ENCODE measurements at regions not wholly inside any gene's neighbourhood (a gene's known extent, or its start where the extent isn't known, plus 50 kb on each side); places are given as distances from the start of the nearest gene placed in this dataset.

DNA sequence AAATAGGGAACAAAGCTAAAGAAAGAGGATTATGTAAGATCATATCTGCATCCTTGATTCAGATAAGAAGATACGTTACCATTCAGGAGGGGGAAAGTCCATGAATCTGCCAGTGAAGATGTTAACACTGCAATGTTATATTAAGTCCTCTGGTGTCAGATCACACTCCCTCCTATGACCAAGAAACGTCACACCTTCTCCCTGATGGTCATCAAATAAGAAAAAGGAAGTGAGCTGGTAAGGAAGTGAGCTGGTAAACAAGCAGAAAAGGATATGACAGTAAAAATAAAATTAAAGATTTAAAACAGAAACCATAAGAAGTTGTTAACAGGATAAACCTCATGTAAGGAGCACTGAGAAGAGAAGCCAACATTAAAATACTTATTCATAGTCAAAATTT lies 340.2 kb downstream of the SEC23A start:
- no peak for DNase-seq (ENCODE audit: low read depth)

DNA sequence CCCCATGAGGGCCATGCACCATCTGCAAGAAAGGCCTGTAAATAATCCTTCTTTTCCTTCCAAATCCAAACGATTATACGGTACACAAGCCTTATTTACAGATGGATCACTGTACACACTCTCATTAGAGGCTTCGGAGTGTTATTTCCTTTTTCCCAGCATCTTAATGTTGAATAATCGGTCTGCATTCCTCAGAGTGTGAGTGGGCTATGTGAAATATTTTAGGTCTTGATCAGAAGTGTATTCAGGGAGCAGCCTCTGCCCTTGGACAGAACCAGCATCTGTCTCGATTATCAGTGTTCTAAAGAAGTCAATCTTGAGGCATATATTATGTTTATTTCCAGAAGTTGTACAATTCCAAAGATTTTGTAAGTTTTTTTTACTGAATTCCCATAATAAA lies 340.6 kb downstream of the SEC23A start:
- DNase-seq (ENCODE audit: low read depth), result no peak

DNA sequence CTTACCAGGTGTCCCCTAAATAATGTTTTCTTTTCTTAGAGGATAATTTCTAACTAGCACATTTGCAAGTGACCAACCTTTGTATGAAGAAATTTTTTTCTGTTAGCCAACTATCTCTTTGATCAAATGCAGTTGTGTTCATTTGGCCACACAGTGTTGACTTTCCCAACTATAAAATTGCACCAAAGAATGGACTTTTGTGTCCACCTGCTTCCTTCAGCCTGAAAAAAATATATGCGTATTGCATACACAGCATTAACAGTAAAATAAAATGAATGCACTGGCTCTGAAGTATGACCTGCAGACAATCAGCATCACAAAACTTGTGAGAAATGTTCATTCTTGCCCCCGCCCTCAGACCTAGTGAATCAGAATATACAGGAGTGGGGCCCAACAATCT lies 342.0 kb downstream of the SEC23A start:
- DNase-seq (ENCODE audit: low read depth), result no peak

DNA sequence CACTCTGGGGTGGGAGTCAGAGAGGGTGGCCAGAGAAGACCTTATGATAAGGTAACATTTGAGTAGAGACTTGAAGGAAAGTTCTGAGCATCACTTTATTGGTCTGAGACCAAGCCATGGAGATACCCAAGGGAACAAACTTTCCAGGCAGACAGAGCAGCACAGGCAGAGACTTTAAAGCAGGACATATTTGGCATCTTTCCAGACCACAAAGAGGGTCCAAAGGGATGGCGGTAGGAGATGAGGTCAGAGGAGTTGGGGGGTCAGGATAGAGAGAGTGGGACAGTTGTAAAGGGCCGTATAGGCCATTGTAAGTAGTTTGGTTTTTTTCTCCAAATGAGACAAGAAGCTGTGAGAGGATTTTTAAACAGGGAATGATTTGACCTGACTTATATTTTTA lies 344.4 kb downstream of the SEC23A start:
- DNase-seq (ENCODE audit: low read depth), result no peak

DNA sequence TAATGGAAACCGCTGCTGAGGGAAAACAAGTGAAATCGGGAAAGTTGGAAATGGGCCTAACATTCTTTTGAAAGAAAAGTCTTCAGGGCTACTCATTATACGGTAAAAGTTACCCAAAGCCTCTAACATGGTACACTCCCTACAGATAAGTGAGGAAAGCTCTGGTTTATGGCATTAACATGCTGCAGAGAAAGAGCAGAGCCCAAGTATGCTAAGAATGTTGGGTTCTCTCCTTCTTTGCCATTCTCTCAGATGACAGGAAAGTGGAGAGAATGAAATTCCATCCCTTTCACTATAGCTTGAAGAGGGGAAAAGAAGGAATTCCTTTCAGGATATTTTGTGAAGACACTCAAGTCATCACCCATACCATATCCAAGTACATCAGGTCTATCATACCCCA lies 348.0 kb downstream of the SEC23A start:
- DNase-seq (ENCODE audit: low read depth), result no peak

DNA sequence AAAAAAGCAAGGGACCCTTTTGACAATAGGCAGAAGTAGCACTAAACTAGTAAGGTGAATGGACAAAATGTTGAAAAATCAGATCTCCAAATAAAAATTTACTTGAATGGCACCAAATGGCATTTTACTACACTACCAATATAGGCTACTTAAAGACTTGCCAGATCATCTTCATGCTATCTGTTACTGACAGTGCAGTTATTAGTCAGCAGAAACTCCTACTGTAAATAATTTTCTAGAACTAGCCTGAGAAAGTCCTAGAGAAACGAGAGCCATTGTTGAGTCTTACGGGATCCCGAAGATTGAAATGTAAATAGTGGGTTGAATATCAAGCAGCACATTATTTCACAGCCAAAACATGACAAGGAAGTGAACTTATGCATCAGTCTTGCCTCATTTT lies 350.3 kb downstream of the SEC23A start:
- no peak for DNase-seq (ENCODE audit: low read depth)

DNA sequence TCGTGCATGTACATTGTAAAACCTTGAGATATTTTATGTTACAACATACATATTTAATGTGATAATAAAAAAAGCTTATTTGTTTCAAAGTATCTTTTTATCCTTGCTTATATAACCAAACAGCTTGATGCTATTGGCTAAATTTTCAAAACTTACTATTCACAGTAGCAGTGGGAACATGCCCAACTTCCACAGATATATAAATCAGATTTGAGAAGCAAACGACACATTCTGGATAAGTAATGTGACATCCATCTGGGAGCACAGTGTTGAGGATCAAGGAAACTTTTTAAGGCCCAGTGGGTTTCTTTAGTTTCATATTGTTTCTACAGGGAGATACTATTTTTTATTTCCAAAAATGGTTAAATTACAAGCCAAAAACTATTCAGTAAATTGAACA lies 350.7 kb downstream of the SEC23A start:
- no peak for DNase-seq (ENCODE audit: low read depth)

DNA sequence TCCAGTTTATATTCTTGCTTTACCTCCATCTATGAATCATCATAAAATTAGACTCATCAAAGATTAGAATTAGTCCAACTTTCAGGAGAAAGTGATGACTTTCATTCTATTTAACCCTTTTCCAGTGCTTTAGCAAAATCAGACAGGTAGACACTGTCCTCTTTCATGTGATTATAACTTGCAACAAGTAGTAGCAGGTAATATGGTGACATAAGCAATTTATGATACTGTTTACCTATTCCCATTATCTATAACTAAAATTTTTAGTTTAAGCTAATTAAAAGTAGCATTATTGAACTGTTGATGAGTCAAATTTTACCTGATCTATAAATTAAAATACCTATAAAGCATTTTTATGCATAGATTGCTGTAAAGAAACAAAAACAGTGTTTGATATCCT lies 351.6 kb downstream of the SEC23A start:
- DNase-seq (ENCODE audit: low read depth), result no peak

DNA sequence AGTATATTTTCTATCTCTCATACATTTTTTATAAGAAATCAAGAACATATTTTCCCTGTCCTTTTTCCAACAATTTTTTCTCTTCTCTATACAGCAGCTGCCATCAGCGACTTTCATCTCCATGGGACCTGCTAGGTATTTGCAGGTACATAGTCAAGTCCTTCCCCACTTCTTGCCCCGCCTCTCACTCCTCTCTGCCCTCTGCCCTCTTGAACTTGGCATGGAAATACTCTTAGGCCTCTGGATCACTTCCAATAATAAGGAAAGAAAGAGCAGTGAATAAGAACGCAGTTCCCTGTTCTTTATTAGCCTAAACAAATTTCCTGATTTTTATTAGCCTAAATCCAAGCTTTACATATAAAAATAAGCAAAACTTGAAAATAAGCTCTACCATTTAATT lies 353.1 kb downstream of the SEC23A start:
- no peak for DNase-seq (ENCODE audit: low read depth)

DNA sequence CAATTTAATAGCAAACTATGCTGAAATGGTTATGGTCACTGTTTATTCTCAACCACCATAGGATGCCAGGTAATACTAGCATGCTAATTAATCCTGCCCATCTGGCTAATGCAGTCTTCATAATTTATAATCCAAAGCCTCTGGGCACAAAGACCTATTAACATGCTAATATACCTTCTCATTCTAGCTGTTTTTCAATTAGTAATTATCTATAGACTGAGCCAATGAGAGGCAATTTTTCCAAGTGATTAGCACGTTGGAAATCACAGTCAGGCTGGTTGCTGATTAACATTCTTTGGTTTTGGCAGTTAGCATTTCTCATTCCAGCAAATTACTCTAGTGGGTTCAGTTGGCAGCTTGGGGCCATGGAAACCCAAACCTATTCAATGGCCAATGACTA lies 357.2 kb downstream of the SEC23A start:
- DNase-seq (ENCODE audit: low read depth), result no peak

DNA sequence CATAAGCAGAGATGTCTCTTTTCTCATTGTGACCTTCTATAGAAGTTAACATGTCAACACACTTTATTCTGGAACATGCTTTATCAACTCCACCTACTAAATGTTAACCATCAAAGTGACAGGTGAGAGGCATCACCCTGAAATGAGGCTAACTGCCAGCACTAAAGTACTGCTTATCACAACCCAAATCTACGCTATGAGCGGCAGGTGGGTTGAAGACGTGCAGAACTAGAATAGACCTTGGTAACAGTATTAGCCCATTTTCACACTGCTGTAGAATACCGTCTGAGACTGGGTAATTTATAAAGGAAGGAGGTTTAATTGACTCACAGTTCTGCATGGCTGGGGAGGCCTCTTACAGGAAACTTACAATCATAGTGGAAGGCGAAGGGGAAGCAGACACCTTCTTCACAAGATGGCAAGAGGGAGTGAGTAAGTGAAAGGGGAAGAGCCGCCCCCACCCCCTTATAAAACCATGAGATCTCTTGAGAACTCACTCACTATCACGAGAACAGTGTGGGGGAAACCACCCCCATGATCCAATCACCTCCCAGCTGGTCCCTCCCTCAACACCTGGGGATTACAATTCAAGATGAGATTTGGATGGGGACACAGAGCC lies 359.0 kb downstream of the SEC23A start:
- no peak for DNase-seq (ENCODE audit: low read depth)

DNA sequence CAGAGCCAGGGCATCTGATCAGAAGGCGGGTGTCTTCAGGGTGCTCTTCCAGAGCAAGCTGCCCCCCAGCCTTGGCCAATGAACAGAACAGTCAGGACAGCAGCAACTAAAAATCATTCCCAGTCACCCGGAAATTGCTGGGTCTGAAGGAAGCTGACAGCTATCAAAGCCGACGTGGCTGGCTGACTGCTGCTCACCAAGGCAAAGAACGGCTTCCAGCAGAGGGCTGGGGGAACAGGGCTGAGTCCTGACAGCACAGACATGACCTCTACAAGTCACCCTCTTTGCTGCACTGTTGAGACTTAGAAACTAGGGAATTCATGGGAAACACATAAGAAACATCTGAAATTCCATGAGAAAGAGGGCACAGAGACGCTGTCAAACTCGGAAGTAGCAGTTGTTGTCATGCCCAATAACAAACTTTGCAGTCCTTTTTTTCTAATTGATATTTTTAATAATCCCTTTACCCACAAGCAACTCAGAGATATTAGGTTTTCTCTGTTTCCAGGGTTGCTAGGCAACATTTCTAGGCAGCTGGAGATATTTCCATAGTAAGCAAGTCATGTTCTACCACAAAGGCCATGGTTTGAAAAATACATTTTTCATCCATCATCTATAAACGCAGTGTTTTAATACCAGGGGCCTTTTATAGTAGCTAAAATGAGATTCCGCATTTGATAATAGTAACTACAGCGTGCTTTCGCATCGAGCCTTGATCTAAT lies 365.2 kb downstream of the SEC23A start:
- no peak for DNase-seq (ENCODE audit: low read depth)

DNA sequence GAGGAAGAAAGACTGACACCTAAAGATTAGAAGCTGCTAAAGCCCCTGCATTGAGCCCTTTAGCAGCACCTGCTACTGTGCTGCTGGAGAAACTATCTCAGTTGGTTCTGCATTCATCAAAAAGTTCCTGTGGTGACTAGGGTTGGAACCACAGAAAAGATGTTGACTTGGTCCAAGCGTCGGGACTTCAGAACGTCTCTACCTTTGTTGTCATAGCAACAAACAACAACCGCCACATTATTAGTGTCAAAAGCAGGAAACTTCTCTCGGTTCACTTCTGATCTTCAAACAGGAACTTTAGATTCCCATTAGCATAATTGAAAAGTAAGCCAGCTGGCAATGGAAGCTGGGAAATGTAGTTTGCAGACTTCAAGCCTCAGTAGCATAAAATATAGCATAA lies 368.0 kb downstream of the SEC23A start:
- DNase-seq (ENCODE audit: low read depth), result no peak

DNA sequence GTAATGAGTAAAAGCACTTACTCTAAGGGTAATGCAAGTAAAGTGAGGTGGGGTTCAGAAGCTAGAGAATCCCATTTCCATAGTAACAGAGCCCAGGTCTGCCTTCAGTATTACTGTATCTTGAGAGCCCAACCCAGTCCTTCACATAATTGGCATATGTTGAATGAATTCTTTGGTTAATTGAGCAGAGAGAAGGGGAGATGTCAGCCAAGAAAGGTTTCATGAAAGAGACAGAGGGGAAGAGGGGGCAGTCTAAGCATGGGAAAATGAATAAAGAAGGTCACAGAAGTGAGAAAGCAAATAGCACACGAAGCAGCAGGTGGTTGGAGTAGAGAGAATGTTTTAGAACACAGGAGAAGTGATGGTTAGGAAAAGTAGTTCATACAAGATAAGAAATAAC lies 371.1 kb downstream of the SEC23A start:
- DNase-seq (ENCODE audit: low read depth), result no peak

DNA sequence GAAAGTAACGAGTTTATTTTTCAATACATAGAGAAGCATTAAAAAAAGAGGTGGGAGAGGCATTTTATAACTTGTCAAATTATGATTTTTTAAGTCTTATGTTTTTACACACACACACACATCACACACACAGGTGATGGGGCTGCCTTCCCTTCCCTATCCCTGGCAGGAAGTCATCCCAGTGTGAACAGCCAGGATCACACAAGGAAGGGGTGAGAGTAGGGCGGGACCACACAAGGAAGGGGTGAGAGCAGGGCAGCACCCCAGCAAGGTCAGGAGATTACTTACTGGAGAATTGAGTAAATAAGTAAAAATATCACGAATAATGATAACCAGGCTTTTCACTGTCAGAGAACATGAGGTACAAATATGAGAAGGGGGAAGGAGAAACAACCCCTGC lies 372.6 kb downstream of the SEC23A start:
- no peak for DNase-seq (ENCODE audit: low read depth)

DNA sequence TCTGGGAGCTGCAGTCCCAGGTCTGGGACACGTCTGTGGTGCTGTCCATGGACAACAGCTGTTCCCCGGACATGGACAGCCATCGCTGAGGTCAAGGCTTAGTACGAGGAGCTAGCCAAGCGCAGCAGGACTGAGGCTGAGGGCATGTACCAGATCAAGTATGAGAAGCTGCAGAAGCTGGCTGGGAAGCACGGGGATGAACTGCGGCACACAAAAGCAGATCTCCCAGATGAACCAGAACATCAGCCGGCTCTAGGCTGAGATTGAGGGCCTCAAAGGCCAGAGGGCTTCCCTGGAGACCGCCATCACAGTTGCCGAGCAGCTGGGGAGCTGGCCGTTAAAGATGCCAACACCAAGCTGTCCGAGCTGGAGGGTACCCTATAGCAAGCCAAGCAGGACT lies 375.3 kb downstream of the SEC23A start:
- DNase-seq (ENCODE audit: low read depth), result no peak

DNA sequence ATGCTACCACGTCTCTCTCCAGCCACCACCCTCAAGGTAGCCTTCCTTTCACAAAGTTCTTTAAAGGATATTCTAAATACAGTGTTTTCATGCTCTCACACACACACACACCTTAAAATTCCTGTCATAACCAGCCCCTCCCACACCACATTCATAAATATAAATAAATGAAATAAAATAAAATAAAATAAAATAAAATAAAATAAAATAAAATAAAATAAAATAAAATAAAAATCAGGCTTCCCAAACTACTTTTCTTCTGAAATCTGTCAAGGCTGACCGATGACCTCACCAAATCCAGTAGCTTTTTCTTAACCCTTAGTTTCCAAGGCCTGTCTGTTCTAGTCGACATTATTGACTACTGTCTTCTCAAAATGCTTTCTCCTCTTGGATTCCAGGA lies 378.4 kb downstream of the SEC23A start:
- no peak for DNase-seq (ENCODE audit: low read depth)

DNA sequence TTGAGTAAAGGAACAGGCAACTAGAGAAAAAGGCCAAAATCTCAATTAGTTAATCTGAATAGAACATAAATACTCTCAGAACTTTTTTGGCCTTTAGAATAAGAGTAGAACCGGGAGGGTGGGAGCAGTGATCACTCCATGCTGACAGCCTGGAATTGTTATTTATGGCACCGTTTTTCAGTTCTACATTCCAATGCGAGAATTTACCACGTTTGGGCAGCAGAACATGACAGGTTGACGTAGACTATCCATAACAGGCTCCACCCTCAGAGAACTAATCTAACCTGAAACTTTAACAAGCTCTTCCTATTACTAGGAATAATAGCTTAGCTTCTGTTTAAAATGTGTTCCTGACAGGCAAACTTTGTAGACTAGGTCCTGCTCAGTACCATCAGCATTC lies 379.1 kb downstream of the SEC23A start:
- no peak for DNase-seq (ENCODE audit: low read depth)

DNA sequence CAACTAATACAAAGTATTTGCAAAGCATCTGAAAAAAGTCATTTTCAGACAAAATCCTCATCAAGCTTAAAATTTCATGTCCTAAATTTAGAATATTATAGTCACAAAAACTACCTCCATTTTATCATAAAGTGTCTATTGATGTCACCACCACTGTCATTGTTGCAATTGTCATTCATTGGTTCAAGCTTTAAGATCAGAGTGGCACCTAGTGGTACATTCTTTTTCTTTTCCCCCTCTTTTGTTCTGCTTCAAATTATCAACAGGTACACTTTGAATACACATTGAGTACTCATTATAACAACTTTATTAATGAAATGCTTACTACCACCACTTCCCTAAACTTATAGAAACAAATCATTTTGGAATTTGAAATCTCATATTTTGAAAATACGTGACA lies 379.8 kb downstream of the SEC23A start:
- DNase-seq (ENCODE audit: low read depth), result no peak

DNA sequence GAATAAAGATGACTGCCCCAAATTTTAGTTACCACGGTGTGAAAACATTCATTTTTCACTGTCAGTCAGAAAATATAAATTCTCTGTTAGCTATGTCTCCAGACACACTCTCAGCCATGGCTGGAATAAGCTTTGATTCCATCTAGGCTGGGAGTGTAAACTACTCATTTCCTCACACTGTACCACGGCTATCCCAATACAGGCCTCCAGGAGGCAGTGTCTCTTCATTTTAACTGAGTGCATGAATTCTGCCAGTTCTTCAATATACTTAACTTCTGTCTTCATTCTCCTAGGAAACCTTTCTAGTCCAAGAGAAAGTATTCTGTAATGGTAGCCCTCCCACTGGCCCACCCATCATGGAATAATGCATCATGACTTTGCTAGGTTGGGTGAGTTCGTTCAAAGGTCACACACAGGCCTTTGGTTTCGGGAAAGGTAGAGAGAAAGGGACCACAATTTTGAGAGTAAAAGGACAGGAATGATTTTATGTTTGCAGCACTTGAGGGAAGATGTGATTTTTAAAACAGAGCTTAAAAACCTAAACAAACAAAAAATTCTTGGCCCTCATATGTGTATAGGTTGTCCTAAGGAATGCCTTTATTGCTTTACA lies 381.1 kb downstream of the SEC23A start:
- DNase-seq (ENCODE audit: low read depth), result no peak

DNA sequence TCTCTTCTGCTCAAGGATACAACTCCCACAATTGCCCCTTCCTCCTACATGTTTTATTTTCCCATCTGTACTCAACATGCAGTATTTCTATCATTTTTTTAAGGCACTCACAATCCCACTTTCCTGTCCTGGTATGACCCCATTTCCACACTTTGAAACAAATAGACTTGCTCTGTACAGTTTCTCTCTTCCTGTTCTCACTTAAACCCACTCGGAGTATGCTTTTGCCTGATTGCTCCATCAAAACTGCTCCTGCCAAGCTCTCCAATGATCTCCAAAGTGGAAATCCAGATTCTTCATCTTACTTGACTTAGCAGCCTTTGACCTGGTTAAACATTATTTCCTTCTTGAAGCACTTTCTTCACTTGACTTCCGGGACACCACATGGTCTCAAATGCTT lies 384.5 kb downstream of the SEC23A start:
- DNase-seq (ENCODE audit: low read depth), result no peak

DNA sequence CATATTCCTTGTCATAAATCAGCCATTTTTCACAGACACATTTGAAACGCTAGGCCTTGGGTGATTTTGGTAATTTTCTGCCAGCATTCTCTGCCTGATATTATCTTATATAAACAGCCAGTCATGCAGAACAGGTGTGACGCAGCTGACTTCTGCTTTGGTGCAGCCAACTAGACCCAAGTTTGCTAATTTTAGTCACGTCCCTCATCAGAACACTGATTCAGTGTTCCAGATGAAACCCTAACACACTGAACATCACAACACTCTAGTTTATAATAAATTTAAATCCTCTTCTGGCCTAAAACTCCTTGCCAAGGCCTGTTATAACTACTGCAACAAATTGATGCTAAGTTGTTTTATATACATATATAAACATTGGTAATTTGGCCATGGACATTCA lies 386.1 kb downstream of the SEC23A start:
- DNase-seq (ENCODE audit: low read depth), result no peak

DNA sequence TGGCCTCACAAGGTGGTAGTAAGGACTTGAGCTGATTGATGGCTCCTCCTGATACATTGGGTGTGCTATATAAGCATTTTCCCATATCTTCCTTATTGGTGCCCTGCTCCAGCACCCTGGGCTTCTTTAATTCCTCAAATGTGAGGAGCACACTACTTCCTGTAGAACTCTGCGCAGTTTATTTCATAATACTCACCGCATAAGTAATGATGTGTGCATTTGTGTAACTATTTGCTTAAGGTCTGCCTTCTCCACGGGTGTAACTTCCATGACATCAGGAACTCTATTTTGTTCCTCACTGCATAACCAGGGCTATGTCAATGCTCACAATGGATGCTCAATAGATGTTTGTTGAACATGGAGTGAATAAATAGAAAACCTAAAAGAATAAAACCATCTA lies 392.2 kb downstream of the SEC23A start:
- DNase-seq (ENCODE audit: low read depth), result no peak

DNA sequence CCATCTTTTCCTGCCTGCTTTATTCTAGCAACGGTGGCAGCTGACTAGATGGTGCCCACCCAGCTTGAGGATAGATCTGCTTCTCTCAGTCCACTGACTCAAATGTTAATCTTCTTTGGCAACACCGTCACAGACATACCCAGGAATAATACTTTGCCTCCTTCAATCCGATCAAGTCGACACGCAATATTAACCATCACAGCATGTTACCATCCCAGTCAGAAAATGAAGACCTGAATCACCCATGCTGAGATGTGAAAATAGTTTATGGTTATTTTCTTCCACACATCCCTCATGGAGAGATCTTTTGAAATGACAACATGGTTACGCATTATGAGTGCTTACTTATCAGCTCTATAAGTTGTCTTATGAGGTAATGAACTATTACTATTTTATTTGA lies 392.8 kb downstream of the SEC23A start:
- no peak for DNase-seq (ENCODE audit: low read depth)
